ENCODE measurements at regions not wholly inside any gene's neighbourhood (a gene's known extent, or its start where the extent isn't known, plus 50 kb on each side); places are given as distances from the start of the nearest gene placed in this dataset.

- no peak for DNase-seq (ENCODE audit: low spot score)
- TF ChIP-seq, protein P1, sequence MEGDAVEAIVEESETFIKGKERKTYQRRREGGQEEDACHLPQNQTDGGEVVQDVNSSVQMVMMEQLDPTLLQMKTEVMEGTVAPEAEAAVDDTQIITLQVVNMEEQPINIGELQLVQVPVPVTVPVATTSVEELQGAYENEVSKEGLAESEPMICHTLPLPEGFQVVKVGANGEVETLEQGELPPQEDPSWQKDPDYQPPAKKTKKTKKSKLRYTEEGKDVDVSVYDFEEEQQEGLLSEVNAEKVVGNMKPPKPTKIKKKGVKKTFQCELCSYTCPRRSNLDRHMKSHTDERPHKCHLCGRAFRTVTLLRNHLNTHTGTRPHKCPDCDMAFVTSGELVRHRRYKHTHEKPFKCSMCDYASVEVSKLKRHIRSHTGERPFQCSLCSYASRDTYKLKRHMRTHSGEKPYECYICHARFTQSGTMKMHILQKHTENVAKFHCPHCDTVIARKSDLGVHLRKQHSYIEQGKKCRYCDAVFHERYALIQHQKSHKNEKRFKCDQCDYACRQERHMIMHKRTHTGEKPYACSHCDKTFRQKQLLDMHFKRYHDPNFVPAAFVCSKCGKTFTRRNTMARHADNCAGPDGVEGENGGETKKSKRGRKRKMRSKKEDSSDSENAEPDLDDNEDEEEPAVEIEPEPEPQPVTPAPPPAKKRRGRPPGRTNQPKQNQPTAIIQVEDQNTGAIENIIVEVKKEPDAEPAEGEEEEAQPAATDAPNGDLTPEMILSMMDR (IDR thresholded peaks at IDR 0.05; ENCODE audit: borderline replicate concordance, control extremely low read depth, extremely low read depth, insufficient read depth, missing control alignments): no peak
- in situ Hi-C loops (cut with MboI; ENCODE audit: low sequenced_read_pairs, unreplicated experiment): no loop called here
Observed at GRCh38 chr2:67651565-67651964, 254.4 kb downstream of the ETAA1 start.

DNA sequence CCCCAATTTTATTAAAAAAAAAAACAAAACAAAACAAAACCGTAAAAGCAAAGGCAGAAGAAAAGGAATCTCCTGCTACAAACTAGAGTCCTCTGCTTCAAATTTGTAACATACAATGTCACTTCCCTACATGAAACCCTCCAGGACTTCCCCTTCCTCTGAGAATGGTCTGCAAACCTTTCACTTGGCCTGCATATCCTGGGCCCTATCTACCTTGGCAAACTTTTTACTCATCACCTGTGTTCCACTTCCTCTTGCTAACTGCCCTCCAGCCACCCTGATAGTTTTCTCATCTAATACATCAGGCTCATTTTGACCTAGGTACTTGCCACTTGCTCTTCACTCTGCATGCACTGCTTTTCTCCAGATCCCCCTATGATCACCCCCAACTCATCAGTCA, 255.5 kb downstream of the ETAA1 start:
- DNase-seq (ENCODE audit: low spot score): peak; percentile 34
- TF ChIP-seq, protein P1 (IDR thresholded peaks at IDR 0.05; ENCODE audit: borderline replicate concordance, control extremely low read depth, extremely low read depth, insufficient read depth, missing control alignments): no peak
- in situ Hi-C loops (cut with MboI; ENCODE audit: low sequenced_read_pairs, unreplicated experiment): no loop called here

- TF ChIP-seq, protein P1 (IDR thresholded peaks at IDR 0.05; ENCODE audit: borderline replicate concordance, control extremely low read depth, extremely low read depth, insufficient read depth, missing control alignments): no peak
- in situ Hi-C loops (cut with MboI; ENCODE audit: low sequenced_read_pairs, unreplicated experiment): no loop called here
Observed at GRCh38 chr2:67656875-67657274, 259.7 kb downstream of the ETAA1 start.

DNA sequence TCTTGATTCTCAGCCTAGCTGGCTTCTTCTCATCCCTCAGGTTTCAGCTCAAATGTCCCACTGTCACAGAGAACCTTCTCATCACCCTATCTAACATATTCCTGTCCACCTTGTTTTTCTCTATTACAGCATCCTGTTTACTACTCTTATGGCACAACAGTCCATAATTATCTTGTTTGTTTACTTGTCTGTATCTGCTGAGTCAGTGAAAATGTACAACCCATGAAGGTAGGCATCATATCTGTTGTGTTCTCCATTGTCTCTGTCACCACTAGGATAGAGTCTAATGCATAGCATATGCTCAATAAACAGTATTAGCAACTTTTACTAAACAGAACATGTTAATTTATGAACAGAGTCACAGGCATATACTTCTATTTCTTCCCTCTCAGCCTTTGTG, 261.7 kb downstream of the ETAA1 start:
- TF ChIP-seq, protein P1 (IDR thresholded peaks at IDR 0.05; ENCODE audit: borderline replicate concordance, control extremely low read depth, extremely low read depth, insufficient read depth, missing control alignments): no peak
- no peak for DNase-seq (ENCODE audit: low spot score)
- in situ Hi-C loops (cut with MboI; ENCODE audit: low sequenced_read_pairs, unreplicated experiment): no loop called here

More at GRCh38 chr2:67656875-67657274, 259.7 kb downstream of the ETAA1 start:
- DNase-seq (ENCODE audit: low spot score): no peak

DNA sequence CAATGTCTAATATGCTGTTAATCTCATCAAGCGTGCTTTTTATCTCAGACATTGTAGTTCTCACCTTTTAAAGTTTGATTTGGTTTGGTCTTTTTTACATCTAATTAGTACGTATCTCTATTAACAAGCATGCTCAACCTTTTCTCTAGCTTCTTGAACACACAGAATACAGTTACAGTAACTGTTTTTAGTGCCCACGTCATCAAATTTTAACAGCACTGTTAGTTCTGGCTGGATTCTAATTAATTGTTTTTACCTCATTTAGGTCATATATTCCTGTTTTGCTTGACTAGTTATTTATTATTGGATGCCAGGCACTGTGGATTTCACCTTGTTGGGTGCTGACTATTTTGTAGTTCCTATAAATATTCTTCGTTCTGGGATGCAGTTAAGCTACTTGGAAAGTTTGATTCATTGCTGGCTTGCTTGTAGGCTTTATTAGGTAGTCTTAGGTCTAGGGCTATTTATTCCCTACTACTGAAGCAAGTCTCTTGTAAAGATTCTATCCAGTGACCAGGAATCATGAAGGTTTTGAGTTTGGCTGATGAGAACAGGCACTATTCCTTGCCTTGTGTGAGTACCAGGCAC, 263.0 kb downstream of the ETAA1 start:
- DNase-seq (ENCODE audit: low spot score): no peak
- in situ Hi-C loops (cut with MboI; ENCODE audit: low sequenced_read_pairs, unreplicated experiment): no loop called here
- TF ChIP-seq, protein P1 (IDR thresholded peaks at IDR 0.05; ENCODE audit: borderline replicate concordance, control extremely low read depth, extremely low read depth, insufficient read depth, missing control alignments): no peak

DNA sequence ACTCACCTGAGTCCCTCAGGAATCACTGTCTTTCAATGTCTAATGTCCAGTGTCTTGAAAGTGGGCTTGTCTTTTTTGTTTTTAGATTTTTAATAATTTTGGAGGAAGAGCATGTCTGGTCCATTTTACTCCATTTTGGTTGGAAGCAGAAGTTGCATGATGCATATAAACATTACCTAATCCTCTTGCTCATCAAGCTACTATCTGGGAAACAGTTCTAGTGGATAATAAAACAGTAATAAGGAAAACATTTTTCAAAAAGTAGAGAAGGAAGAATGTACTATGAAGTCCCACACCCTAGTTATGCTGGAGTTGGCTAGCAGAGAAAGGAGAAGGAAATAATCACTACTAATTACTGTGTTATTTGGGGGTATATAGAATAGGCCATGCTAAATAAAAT, 263.7 kb downstream of the ETAA1 start:
- no peak for DNase-seq (ENCODE audit: low spot score)
- TF ChIP-seq, protein P1 (IDR thresholded peaks at IDR 0.05; ENCODE audit: borderline replicate concordance, control extremely low read depth, extremely low read depth, insufficient read depth, missing control alignments): no peak
- in situ Hi-C loops (cut with MboI; ENCODE audit: low sequenced_read_pairs, unreplicated experiment): no loop called here

Data from GM13976 (cell line).